Spleen (tissue), 7 donors: ENCODE measurements at regions not wholly inside any gene's neighbourhood (a gene's known extent, or its start where the extent isn't known, plus 50 kb on each side); places are given as distances from the start of the nearest gene placed in this dataset.
"Not testable (repeated sequence)": the region's sequence is repeated elsewhere in the genome, so short reads cannot be mapped to it uniquely, and the experiment has no call there.

Experiments
- POLR2AphosphoS5 ChIP-seq, 3 donors: sonication (generic); formaldehyde crosslinking; IDR thresholded peaks; one replicate each; pipeline ENCODE4 v1.5.1; 2017; ENCODE audit warnings: antibody characterized with exemption in 3 of 3
- TF ChIP-seq, protein P1 (sequence below), 11 experiments: fragments of 200-600 bp in 7 of 11; fragments of 450-650 bp in 4 of 11; sonication (generic) in 4 of 11; IDR thresholded peaks in 8 of 11; conservative IDR thresholded peaks in 3 of 11; 1 replicate in 7 of 11; 2 replicates in 4 of 11; pipeline versions ENCODE4 v1.4.0 to v1.8.0; 2016 to 2021; ENCODE audit warnings: antibody characterized with exemption in 11 of 11, inconsistent platforms in 4 of 11, mild to moderate bottlenecking in 1 of 11
- donor health status: DM: no; HTN: no; CAD: no; lungs with moderate emphysema.
- donor health status: DM: no; HTN: no; CAD: no.
- donor health status: DM: no; HTN: no; CAD: no.

- TF ChIP-seq POLR2AphosphoS5 (IDR thresholded peaks at IDR 0.05), result not testable (repeated sequence)
- TF ChIP-seq, protein P1, sequence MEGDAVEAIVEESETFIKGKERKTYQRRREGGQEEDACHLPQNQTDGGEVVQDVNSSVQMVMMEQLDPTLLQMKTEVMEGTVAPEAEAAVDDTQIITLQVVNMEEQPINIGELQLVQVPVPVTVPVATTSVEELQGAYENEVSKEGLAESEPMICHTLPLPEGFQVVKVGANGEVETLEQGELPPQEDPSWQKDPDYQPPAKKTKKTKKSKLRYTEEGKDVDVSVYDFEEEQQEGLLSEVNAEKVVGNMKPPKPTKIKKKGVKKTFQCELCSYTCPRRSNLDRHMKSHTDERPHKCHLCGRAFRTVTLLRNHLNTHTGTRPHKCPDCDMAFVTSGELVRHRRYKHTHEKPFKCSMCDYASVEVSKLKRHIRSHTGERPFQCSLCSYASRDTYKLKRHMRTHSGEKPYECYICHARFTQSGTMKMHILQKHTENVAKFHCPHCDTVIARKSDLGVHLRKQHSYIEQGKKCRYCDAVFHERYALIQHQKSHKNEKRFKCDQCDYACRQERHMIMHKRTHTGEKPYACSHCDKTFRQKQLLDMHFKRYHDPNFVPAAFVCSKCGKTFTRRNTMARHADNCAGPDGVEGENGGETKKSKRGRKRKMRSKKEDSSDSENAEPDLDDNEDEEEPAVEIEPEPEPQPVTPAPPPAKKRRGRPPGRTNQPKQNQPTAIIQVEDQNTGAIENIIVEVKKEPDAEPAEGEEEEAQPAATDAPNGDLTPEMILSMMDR (IDR thresholded peaks at IDR 0.05 in 8 of 11, conservative IDR thresholded peaks at IDR 0.05 in 3 of 11), result not testable (repeated sequence)
These were observed 182.5 kb upstream of the FAM20C start for GRCh38 chr7:9919-10318.
